Liver (tissue), 2 donors: ENCODE measurements at regions not wholly inside any gene's neighbourhood (a gene's known extent, or its start where the extent isn't known, plus 50 kb on each side); places are given as distances from the start of the nearest gene placed in this dataset.

Experiments used
- ATF3 ChIP-seq: IDR thresholded peaks from 2 replicates; pipeline ENCODE4 v1.6.1; 2016; ENCODE audit warnings: antibody characterized with exemption
- REST ChIP-seq: IDR thresholded peaks from 2 replicates; pipeline ENCODE4 v1.6.1; 2016; ENCODE audit warnings: antibody characterized with exemption, mild to moderate bottlenecking
- donor health status: healthy.

GRCh38 chr6:20327141-20327540 lies 74.5 kb upstream of the E2F3 start:
- TF ChIP-seq REST, result no peak
- TF ChIP-seq ATF3, result no peak
